ENCODE measurements at regions not wholly inside any gene's neighbourhood (a gene's known extent, or its start where the extent isn't known, plus 50 kb on each side); places are given as distances from the start of the nearest gene placed in this dataset.
A peak's percentile ranks its signal among the peaks of the same experiment; 100 is the strongest.

DNA sequence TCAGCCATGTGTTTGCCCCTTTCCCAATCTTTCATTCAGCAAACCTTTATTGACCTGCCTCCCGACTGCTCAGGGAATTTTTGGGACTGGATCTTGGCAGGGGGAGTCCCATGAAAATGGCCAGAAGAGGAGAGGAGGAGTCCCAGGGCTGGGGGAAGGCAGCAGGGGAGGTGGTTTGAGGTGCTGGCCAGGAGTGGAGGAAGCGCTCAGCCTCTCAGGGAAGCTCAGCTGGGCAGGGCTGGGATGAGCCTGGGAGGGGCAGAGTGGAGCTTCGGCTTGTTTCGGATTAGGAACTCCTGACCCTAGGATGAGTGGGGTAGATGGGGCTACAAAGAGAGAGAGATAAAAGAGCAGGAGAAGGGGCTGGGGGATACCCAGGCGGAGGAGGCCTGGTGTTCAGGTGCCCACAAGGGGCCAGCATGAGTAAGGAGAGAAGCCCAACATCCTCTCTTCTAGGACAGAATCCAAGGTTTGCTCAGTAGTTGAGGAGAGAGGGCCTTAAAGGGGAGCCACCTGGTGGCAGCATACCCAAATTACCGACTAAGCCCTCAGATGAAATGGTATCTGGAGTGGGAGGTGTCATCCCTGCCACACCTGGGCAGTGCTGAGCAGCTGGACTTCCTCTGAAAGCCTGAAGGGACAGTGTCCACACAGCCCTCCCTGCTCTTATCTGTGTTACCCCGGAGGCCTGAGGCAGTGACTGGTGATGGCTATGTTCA lies 91.1 kb downstream of the INHBB start:
- peak in 1 of 2 donors; percentile 90 for DNase-seq (ENCODE audit: low spot score in 2 of 2)
- 72 to 74% methylated on average over 6 to 7 of the region's 7 CpGs for WGBS, 2 donors
- no peak for TF ChIP-seq POLR2A (IDR thresholded peaks at IDR 0.05)
- TF ChIP-seq, protein P1, sequence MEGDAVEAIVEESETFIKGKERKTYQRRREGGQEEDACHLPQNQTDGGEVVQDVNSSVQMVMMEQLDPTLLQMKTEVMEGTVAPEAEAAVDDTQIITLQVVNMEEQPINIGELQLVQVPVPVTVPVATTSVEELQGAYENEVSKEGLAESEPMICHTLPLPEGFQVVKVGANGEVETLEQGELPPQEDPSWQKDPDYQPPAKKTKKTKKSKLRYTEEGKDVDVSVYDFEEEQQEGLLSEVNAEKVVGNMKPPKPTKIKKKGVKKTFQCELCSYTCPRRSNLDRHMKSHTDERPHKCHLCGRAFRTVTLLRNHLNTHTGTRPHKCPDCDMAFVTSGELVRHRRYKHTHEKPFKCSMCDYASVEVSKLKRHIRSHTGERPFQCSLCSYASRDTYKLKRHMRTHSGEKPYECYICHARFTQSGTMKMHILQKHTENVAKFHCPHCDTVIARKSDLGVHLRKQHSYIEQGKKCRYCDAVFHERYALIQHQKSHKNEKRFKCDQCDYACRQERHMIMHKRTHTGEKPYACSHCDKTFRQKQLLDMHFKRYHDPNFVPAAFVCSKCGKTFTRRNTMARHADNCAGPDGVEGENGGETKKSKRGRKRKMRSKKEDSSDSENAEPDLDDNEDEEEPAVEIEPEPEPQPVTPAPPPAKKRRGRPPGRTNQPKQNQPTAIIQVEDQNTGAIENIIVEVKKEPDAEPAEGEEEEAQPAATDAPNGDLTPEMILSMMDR (IDR thresholded peaks at IDR 0.05): no peak
- intact Hi-C loops (cut with DNase I; ENCODE audit: low total_unique reads): no loop called here
- no peak overlapping the region for H3K4me3 ChIP-seq (ENCODE audit: low read depth, poor library complexity, severe bottlenecking)

DNA sequence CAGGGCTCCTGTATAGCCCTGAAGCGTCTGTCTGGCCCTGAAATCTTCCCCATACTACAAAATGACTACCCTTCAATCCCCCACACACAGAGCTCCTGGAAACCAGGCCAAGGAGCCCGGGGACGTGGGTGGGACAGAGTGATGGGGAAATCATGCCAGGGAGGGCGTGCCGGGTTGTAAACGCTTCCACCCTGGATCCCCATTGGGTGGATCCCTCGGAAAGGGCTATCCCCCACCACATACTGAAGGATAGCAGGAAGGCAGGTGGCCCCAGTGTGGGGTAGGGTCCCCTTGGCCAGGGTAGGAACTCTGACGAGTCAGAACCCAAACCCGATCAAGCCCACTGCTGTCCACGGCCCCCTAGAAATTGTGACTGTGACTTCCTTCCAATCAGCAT lies 91.7 kb downstream of the INHBB start:
- TF ChIP-seq, protein P1 (IDR thresholded peaks at IDR 0.05): no peak
- TF ChIP-seq POLR2A (IDR thresholded peaks at IDR 0.05): no peak
- DNase-seq (ENCODE audit: low spot score in 2 of 2): peak in 1 of 2 donors; percentile 85
- intact Hi-C loops (cut with DNase I; ENCODE audit: low total_unique reads): no loop called here

DNA sequence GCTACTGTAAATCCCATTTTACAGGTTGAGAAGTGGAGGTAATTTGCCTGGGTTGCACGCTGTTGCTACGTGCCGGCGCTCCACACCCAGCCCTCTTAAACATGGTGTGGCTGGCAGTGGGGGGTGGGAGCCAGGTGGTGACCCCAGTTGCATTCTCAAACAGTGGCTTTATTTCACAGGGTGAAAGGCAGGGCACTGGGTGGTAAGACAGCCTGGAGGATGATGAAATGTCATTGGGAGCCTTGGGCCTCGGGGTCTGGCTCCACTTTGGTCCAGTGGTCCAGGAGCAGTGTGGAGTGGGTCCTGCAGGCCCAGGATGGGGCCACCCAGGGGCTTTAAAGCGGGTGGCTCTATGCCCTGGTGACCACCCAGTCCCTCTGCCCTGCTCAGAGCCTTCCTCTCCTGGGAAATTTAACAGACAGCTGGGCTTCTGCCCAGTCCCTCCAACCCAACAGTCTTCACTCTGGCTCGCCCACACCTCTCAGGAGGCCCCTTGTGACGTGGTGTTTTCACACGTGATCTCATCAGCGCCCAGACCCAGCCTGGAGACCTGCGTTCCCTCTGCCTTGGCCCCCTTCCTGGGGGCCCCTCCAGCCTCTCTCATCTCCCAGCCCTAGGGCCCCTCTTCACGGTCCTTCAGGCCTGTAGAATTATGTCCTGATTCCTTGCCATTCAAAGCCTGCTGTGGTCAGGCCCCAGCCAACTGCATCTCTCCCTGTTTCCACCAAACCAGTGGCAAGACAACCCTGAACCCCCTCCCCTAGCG lies 92.5 kb downstream of the INHBB start:
- intact Hi-C loops (cut with DNase I; ENCODE audit: low total_unique reads): no loop called here
- peak in 1 of 2 donors; percentile 68 for DNase-seq (ENCODE audit: low spot score in 2 of 2)
- TF ChIP-seq, protein P1 (IDR thresholded peaks at IDR 0.05): no peak
- no peak for TF ChIP-seq POLR2A (IDR thresholded peaks at IDR 0.05)
- H3K4me3 ChIP-seq (ENCODE audit: low read depth, poor library complexity, severe bottlenecking): no peak overlapping the region
- WGBS, 2 donors: 94 to 95% methylated on average over 13 of the region's 13 CpGs

More for the DNA sequence above, 91.7 kb downstream of the INHBB start:
- no peak overlapping the region for H3K4me3 ChIP-seq (ENCODE audit: low read depth, poor library complexity, severe bottlenecking)
- 53 to 61% methylated on average over 10 of the region's 10 CpGs for WGBS, 2 donors

DNA sequence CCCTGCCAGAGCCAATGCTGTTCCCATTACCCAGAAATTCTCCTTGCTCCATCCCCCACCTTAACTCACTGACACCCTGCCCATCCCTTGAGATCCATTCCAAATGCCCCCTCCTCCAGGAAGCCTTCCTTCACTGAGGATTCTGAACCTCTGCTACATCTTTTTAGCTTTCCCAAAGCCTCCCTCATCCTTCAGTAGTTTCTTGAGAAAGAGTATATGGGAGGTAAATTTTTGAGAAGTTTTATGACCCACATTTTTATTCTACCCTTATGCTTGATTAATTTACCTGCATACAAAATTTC lies 93.1 kb downstream of the INHBB start:
- H3K4me3 ChIP-seq (ENCODE audit: low read depth, poor library complexity, severe bottlenecking): no peak overlapping the region
- no peak for DNase-seq (ENCODE audit: low spot score in 2 of 2)
- no peak for TF ChIP-seq POLR2A (IDR thresholded peaks at IDR 0.05)
- TF ChIP-seq, protein P1 (IDR thresholded peaks at IDR 0.05): no peak
- intact Hi-C loops (cut with DNase I; ENCODE audit: low total_unique reads): no loop called here

DNA sequence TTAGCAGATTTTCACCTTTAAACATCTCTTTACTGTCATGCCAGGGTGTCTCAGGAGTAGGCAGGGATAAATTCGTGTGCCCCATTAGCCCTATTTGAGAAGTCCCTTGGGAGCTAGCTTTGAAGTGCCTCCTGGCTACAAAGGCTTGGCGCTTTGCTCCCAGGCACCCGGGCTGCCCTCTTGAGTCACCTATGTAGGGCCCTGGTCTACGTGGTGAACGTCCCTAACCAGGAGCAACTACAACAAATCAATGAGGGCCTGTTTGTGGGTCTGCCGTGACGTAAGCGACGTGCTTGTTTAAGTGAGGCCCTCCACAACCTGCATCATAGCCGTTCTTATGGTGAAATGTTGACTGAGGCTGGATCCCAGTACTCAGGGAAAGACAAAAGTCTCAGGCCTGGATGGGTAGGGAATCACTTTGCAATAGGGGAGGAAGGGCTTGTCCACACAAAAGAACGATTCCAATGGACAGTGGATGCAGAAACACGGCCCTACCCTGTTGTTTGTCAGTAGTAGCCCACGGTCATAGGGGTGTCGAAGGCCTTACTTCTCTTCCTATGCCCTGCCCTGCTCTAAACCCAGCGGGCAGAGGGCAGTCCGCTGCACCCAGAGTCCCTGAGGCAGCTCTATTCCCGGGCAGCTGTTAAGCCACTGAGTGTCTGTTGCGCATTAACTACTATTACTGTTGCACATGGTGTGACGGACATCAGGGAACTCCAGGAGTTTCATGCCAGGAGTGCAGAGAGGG lies 93.9 kb downstream of the INHBB start:
- intact Hi-C loops (cut with DNase I; ENCODE audit: low total_unique reads): loop anchor here (10.0 kb wide), 1 partner anchor 95 kb away; the partner anchor contains the start of gene INHBB
- TF ChIP-seq, protein P1 (IDR thresholded peaks at IDR 0.05): no peak
- no peak for TF ChIP-seq POLR2A (IDR thresholded peaks at IDR 0.05)
- no peak overlapping the region for H3K4me3 ChIP-seq (ENCODE audit: low read depth, poor library complexity, severe bottlenecking)
- DNase-seq (ENCODE audit: low spot score in 2 of 2): no peak
- 89 to 91% methylated on average over 19 of the region's 19 CpGs for whole genome bisulfite sequencing, 2 donors
